Ammon's horn (tissue), 1 donor: ENCODE measurements at regions not wholly inside any gene's neighbourhood (a gene's known extent, or its start where the extent isn't known, plus 50 kb on each side); places are given as distances from the start of the nearest gene placed in this dataset.
A peak's percentile ranks its signal among the peaks of the same experiment; 100 is the strongest.

Experiments
- DNase-seq: peaks from one replicate; pipeline ENCODE4 v3.0.0-alpha.2; 2016; ENCODE audit warnings: low spot score

DNA sequence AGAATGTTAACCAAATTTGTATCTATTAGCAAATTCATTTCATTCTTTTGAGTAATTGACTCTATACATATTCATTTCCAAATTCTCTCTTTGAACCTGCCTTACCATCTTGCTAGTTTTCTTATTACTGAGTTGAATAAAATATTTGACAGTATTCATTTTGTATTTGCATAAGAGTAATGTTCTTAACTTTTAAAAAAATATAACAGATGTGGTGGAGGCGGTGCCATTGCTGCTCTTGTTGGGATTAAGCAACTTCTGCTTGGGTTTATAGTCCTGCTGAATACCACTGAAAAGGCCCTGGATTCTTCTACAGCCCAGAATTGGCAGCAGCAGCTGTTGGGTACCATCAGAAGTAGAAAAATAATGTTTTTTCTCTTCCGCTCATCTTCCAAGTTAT is 148.9 kb upstream of the PEX5L start:
- DNase-seq, result peak; percentile 20

DNA sequence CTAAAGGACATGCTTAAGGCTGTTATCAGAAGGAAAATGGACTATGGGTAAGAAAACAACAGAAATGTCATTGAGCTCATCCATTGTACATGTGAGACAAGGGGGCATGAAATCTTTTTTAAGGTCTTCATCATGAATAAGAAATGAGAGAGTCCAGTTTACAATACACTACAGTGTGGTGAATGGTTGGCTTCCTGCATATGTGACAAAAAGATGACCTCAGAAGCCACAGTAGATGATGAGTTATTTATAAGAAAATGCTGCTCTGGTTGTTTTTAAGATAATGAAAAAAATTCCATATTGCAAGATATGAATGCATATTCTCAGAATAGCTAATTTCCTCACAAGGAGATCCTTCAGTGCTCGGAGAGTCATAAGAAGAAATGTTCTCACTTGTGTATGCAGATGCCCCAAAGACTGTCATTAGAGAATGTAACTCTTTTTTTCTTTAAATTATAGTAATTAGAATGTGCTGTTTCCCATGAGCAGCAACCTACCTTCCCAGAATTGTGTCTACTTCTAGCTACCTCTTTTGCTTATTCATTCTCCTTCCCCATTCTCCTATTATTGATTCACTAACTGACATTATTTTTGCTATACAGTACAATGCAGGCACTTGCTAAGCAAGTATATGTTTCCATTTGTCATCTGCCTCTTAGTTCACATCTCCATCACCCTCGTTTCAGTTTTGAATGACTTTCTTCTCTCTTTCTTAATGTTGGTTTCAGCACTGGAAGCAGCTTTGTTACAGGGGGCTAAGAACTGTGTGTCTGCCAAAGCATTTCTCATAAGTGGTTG is 152.0 kb upstream of the PEX5L start:
- no peak for DNase-seq

DNA sequence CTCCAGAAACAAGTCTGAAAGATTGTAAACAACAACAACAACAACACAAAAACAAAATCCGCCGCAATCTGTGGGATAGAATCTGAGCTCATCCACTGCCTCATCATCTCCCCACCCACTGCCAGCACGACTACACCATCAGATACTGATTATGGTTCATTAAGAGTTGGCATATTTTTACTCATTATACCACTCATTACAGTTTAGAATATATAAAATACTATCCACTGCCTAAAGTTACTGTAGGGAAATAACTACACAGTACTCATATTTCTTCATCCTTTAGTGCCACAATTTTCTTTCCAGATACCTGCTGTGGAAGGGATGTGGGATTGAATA is 152.5 kb upstream of the PEX5L start:
- no peak for DNase-seq

DNA sequence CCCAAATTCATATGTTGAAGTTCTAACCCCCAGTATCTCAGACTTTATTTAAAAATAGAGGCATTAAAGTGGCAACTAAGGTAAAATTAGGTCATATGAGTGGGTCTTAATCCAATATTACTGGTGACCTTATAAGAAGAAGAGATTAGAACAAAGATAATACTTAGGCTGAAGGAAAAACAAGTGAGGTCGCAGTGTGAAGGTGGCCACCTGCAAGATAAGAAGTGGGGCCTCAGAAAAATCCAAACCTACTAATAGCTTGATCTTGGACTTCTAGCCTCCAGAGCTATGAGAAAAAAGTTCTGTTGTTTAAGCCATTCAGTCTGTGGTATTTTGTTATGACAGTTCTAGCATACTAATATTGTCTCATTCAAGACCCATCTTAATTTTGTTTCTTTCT is 159.9 kb upstream of the PEX5L start:
- DNase-seq, result no peak

DNA sequence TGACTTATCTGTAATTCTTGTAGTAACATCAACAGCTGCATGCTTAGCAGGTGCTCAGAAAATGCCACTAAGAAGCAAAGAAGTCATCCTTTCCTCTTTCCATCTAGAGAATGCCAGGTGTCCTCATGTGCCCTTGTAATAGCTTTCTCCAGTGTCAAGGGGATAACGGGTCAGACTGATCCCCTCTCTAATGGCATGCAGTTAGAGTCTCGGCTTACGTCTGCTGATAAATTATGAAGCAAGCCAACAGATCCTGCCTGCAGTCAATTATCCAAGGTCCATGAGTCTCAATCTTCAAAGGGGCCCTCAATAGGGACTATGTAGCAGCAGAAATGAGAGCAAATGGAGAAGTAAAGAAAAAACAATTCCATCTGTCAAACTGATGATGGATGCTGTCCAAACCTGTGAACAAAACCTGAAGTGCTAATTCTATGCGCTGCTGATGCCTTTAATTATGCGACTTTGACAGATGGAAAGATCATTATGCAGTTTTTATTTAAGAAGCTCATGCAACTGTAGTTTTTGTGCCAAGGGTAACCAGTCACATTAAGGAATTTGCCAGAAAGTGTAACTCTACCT is 162.8 kb upstream of the PEX5L start:
- DNase-seq, result peak; percentile 33

DNA sequence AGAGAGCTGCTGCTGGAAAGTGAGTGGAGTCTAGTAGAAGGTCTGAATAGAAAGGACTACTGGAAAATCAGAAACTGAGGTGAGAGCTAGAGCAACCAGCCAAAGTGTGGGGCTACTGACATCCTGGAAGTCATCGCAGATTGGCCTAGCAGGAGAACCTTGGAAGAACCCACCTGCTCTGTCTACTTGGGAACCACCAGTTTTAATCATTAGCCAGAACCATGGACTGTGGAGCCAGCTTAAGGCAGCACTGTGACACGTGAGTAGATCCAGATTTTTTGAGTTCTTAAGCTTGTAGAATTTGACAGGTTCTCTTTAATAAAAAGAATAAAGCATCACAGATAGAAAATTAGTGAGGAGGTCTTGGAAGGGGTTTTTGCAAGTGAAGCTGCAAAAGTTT is 179.1 kb upstream of the PEX5L start:
- DNase-seq, result no peak

DNA sequence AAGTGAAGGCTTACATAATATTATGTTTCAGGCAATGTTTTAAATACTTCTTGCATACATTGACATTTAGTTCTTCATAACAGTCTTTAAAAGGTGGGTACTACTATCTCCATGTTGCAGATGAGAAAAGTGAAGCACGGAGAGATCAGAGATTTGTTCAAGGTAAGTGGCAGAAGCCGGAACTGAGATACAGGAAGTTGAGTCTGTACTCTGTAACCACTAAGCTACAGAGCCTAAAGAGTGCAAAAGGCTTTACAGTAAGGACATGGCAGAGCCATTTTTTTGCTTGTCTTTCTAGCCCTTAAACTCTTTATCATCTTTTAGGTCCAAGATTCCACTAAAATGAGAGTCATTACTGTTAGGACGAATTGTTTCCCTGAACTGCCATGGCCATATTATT is 186.5 kb upstream of the PEX5L start:
- DNase-seq, result no peak

DNA sequence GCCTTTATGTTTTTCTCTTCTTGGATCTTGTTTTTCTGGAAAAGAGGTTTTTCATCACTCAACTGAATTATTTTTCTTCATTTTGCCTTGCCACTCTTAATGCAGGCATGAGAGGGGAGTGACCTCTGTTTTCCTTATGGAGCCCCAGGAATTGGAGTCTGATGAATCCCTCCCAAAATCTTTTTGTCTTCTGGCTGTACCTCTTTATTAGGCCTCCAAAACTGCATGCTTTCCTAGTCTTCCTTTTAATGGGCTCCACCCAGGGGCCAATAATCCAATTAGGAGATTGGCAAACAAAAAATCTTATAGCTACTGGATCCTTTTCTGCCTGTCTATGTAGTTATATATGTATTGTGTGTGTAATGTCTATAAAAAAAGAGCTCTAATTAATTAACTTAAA is 192.4 kb upstream of the PEX5L start:
- DNase-seq, result no peak

- DNase-seq, result no peak
Measured at GRCh38 chr3:180239939-180240338, 203.2 kb upstream of the PEX5L start.

DNA sequence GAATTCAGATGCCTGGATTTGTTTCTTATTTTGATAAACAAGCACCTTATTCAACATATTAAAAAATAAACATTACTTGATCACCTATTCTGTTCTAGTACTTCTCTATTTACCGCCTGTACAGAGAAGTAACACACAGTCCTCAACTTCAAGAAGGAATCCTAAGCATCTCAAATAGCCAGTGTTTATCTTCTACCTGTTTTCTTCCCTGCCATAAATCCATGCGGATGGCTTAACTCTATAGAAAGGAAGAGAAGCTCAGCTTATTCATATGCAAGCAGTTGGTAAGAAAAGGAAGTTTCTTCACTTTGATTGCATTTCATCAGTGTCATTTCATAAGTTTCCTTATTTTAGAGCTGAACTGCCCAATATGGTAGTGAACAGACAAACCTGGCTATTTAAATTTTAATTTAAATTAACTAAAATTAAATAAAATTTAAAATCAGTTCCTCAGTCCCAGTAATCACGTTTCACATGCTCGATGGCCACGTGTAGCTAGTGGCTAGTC is 210.0 kb upstream of the PEX5L start:
- no peak for DNase-seq

DNA sequence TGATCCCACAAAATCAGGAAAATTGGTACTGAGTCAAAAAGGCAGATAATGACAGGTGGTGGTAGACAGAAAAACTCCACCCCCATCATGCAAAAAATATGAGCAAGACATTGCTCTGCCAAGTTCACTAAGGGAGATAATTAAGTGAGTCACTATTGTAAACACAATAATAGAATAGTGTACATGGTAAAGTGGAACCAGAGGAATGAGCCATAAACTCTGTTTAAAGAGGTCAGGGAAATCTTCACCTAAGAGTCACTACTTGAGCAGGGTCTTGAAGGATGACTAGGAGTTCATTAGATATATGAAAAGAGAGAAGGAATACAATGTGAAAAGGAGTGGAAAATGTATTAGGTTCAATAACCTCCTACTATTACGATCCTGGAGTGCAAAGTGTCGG is 213.4 kb upstream of the PEX5L start:
- no peak for DNase-seq

GRCh38 chr3:180252683-180253082 is 215.9 kb upstream of the PEX5L start:
- no peak for DNase-seq

- DNase-seq, result no peak
Measured at GRCh38 chr3:180253283-180253682, 216.5 kb upstream of the PEX5L start.

DNA sequence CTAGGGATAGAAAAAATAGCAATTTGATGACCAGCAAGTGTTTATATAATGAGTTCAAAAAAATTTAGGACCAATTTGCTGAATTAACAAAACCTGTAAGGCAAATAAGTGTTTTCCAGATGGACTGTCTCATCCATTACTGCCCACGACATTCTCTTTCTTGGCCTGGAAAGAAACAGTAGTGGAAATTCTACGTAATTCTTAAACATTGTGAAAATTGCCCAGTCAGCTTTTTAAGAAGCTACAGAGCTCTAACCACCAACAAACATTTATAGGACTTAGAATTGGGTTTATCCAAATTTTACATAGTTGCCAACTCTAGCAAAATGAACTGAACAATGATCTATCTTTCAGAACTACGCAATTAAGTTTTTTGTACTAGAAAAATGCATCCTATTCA is 227.7 kb upstream of the PEX5L start:
- DNase-seq, result no peak

GRCh38 chr3:180265551-180265950 is 228.8 kb upstream of the PEX5L start:
- peak; percentile 12 for DNase-seq

DNA sequence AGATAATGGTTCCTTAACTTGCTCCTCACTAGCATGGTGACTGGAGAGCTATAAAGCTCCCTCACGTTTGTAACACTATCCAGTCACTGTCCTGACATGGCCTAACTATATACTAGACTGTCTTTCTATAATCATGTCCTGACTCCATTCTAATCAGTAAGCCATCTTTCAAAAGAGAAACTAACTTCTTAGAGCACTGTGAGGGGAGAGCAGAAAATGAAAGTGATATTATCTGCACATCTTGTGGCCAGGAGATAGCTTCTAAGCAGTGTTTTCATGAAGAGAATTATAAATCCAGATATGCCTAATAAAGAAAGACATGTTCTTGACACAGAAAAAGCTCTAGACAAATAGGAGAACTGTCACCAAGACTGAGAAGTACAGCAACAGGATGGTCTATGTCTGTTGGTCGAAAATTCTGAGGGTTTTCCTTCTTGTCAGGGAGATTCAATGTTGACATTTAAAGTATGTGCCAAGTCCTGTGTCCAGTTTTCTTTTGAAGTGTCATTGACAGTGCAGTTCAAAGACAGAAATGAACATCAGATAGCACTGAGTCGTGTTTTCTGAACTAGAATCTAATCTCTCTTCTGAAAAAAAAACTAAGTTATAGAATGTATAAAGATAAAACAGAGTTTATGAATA is 230.6 kb upstream of the PEX5L start:
- no peak for DNase-seq

GRCh38 chr3:180274536-180274935 is 237.8 kb upstream of the PEX5L start:
- no peak for DNase-seq

DNA sequence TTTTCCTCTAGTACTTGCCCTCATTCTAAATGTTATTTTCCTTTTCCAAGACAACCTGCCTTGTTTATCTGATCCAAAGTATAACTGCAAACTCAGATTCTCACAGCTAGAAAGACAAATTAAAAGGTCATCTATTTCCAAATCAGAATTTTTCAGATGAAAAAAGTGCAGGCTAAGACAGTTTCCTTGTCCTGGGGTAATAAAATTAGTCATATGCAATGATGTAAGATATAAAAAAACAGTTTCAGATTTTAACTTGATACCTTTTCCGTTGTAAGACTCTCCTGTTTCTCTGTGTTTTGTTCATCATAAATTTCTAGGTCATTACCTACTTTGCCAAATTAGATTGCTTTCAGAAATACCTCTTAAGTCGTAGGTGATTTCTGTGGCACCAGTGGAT is 238.4 kb upstream of the PEX5L start:
- DNase-seq, result no peak

DNA sequence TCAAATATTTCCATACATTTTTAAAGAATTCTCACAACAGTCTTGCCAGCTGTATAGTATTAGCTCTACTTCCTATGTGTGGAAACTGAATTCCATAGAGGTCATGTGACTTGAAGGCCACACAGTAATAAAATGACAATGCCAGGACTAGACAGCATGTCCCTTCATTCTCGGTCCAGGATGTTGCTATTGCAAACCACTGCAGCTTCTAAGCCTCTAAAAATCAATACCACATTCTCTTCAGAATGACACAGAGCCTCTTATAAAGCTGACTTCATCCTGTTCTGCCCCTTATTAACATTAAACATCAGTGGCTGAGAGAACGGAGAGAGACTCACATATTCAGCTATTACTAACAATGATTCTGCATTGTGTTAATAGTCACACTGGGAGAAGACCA is 240.3 kb upstream of the PEX5L start:
- no peak for DNase-seq

GRCh38 chr3:180278583-180279188 is 241.9 kb upstream of the PEX5L start:
- DNase-seq, result peak; percentile 11

GRCh38 chr3:180280555-180280954 is 243.8 kb upstream of the PEX5L start:
- no peak for DNase-seq

DNA sequence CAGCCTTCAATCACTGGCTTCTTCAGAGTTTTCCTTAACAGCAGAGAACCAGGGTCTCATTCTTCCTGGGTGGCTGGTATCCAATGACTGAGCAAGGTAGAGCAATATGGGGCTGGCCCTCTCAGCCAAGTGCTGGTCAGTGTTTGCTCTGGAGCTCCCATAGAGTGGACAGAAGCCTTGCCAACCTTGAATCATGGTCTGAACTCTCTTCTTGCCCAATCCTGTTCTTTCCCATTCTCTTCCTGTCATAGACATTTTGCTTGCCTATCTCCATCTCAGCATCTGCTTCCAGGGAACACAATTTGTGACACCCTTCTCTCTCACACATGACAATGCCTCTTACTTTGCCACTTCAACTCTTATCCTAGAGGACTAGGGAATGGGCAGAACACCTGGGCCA is 245.6 kb upstream of the PEX5L start:
- DNase-seq, result no peak

- DNase-seq, result no peak
Measured at GRCh38 chr3:180283251-180283650, 246.5 kb upstream of the PEX5L start.
